Renal cortical epithelial cell (primary cell): ENCODE measurements at regions not wholly inside any gene's neighbourhood (a gene's known extent, or its start where the extent isn't known, plus 50 kb on each side); places are given as distances from the start of the nearest gene placed in this dataset.

ENCODE experiments used
- DNase-seq: peaks from one replicate; pipeline ENCODE4 v3.0.0-alpha.2; 2011; ENCODE audit warnings: low read depth

GRCh38 chr9:136597141-136597885 is 51.5 kb upstream of the NOTCH1 start:
- DNase-seq: no peak

GRCh38 chr9:136596630-136597031 is 50.8 kb upstream of the NOTCH1 start:
- DNase-seq: no peak

GRCh38 chr9:136596217-136596616 is 50.4 kb upstream of the NOTCH1 start:
- peak; percentile 68 for DNase-seq

- DNase-seq: no peak
Measured at GRCh38 chr9:136595245-136596153, 49.7 kb upstream of the NOTCH1 start.
